ENCODE measurements at regions not wholly inside any gene's neighbourhood (a gene's known extent, or its start where the extent isn't known, plus 50 kb on each side); places are given as distances from the start of the nearest gene placed in this dataset.

- DNase-seq (ENCODE audit: low spot score), result no peak
Observed at GRCh38 chr18:67380867-67381266, 135.7 kb downstream of the DSEL start.

- DNase-seq (ENCODE audit: low spot score), result no peak
Observed at GRCh38 chr18:67379981-67380380, 136.5 kb downstream of the DSEL start.

GRCh38 chr18:67376372-67376771 is 140.1 kb downstream of the DSEL start:
- no peak for DNase-seq (ENCODE audit: low spot score)

- DNase-seq (ENCODE audit: low spot score), result no peak
Observed at GRCh38 chr18:67373636-67374035, 142.9 kb downstream of the DSEL start.

- DNase-seq (ENCODE audit: low spot score), result no peak
Observed at GRCh38 chr18:67367540-67367939, 149.0 kb downstream of the DSEL start.

- DNase-seq (ENCODE audit: low spot score), result no peak
Observed at GRCh38 chr18:67363694-67364093, 152.8 kb downstream of the DSEL start.

GRCh38 chr18:67362906-67363305 is 153.6 kb downstream of the DSEL start:
- DNase-seq (ENCODE audit: low spot score), result no peak

GRCh38 chr18:67359873-67360838 is 156.4 kb downstream of the DSEL start:
- DNase-seq (ENCODE audit: low spot score), result peak; percentile 63

GRCh38 chr18:67358947-67359346 is 157.6 kb downstream of the DSEL start:
- no peak for DNase-seq (ENCODE audit: low spot score)

GRCh38 chr18:67354692-67355091 is 161.8 kb downstream of the DSEL start:
- DNase-seq (ENCODE audit: low spot score), result no peak

GRCh38 chr18:67354091-67354490 is 162.4 kb downstream of the DSEL start:
- no peak for DNase-seq (ENCODE audit: low spot score)

- no peak for DNase-seq (ENCODE audit: low spot score)
Observed at GRCh38 chr18:67347438-67347837, 169.1 kb downstream of the DSEL start.

GRCh38 chr18:67342159-67342558 is 174.4 kb downstream of the DSEL start:
- no peak for DNase-seq (ENCODE audit: low spot score)

- no peak for DNase-seq (ENCODE audit: low spot score)
Observed at GRCh38 chr18:67337696-67338095, 178.8 kb downstream of the DSEL start.

GRCh38 chr18:67331857-67332256 is 184.7 kb downstream of the DSEL start:
- no peak for DNase-seq (ENCODE audit: low spot score)

- no peak for DNase-seq (ENCODE audit: low spot score)
Observed at GRCh38 chr18:67319109-67319508, 197.4 kb downstream of the DSEL start.

- DNase-seq (ENCODE audit: low spot score), result no peak
Observed at GRCh38 chr18:67318651-67319050, 197.9 kb downstream of the DSEL start.

GRCh38 chr18:67310826-67311225 is 205.7 kb downstream of the DSEL start:
- no peak for DNase-seq (ENCODE audit: low spot score)

- DNase-seq (ENCODE audit: low spot score), result no peak
Observed at GRCh38 chr18:67308819-67309218, 207.7 kb downstream of the DSEL start.

GRCh38 chr18:67305466-67305865 is 211.1 kb downstream of the DSEL start:
- DNase-seq (ENCODE audit: low spot score), result no peak

GRCh38 chr18:67302043-67302442 is 214.5 kb downstream of the DSEL start:
- DNase-seq (ENCODE audit: low spot score), result no peak

- DNase-seq (ENCODE audit: low spot score), result no peak
Observed at GRCh38 chr18:67301592-67301991, 214.9 kb downstream of the DSEL start.

GRCh38 chr18:67300498-67300897 is 216.0 kb downstream of the DSEL start:
- no peak for DNase-seq (ENCODE audit: low spot score)

GRCh38 chr18:67292814-67293213 is 223.7 kb downstream of the DSEL start:
- no peak for DNase-seq (ENCODE audit: low spot score)
